Muscle of leg (tissue), 3 donors: ENCODE measurements at regions not wholly inside any gene's neighbourhood (a gene's known extent, or its start where the extent isn't known, plus 50 kb on each side); places are given as distances from the start of the nearest gene placed in this dataset.

Experiments used
- DNase-seq: peaks from one replicate; pipeline ENCODE4 v3.0.0; 2013
- H3K27ac ChIP-seq: one replicate; pipeline ENCODE4 v1.5.1; 2013; ENCODE audit warnings: mild to moderate bottlenecking, low read length, control low read depth
- H3K27me3 ChIP-seq: one replicate; pipeline ENCODE4 v1.6.1; 2013; ENCODE audit warnings: low read length; ENCODE audit not compliant: control insufficient read depth, insufficient read depth
- H3K36me3 ChIP-seq: one replicate; pipeline ENCODE4 v1.6.1; 2013; ENCODE audit warnings: low read length; ENCODE audit not compliant: control insufficient read depth, insufficient read depth
- H3K4me1 ChIP-seq: one replicate; pipeline ENCODE4 v1.6.1; 2013; ENCODE audit warnings: low read length; ENCODE audit not compliant: control insufficient read depth, insufficient read depth
- H3K4me3 ChIP-seq: one replicate; pipeline ENCODE4 v1.5.1; 2013; ENCODE audit warnings: low read length, control low read depth
- H3K9me3 ChIP-seq: replicated peaks from 2 replicates; pipeline ENCODE4 v1.6.1; 2013; ENCODE audit warnings: low read depth, low read length; ENCODE audit not compliant: control insufficient read depth
- WGBS: methylation state at CpG from one replicate; pipeline ENCODE4 v1.1.5; 2013; ENCODE audit warnings: missing lambda C conversion rate; ENCODE audit not compliant: insufficient coverage; 5-methylcytosine and 5-hydroxymethylcytosine counted together

DNA sequence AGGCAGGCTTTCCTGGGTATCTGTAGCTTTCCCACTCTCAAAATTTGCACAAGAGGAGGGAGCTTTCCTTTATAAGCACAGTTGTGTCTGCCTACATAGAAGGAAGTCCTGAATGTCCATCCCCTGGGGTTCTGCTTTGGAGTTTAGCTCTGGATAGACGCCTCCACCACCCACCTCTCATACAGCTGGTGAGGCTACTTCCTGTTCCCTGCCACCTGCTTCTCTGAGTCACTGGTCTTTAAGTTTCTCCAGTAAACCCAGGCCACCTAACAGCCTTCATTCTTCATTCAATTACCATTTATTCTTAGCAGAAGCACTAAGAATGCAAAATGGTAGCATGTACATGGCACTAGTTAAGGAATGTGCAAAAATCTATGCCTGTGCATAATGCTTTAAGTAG lies 407.8 kb downstream of the CDH2 start:
- Histone ChIP-seq H3K4me3 (no peak overlapping the region), H3K4me1 (no peaks in the 10 kb centered on the region), H3K27ac (no peak overlapping the region), H3K27me3 (no peaks in the 10 kb centered on the region), H3K36me3 (no peaks in the 10 kb centered on the region), H3K9me3 (no peaks in the 10 kb centered on the region)
- WGBS, result 43% methylated on average over 1 of the region's 1 CpG
- DNase-seq, result no peak

DNA sequence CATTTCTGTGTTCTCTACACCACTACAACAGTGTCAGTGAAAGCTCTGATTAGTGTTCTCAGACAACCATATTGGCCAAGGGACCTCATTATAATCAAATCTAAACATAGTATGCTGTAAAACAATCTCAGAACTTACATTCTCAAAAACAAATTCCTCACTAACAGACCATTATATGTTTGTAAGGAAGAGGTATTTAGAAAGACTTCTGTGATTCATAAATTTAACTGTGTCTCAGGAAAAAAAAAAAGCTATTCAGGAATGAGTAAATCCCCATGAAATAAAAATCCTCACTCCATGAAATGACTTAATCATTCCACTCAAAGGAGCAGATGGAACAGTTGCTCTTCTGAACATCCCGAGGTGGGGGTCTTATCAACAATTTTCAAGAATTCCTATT lies 413.0 kb downstream of the CDH2 start:
- H3K27ac ChIP-seq, result no peak overlapping the region
- no CpG with 5 or more reads among the region's 1 CpG for WGBS
- no peak for DNase-seq
- H3K36me3 ChIP-seq, result no peaks in the 10 kb centered on the region
- H3K4me1 ChIP-seq, result no peaks in the 10 kb centered on the region
- no peak overlapping the region for H3K4me3 ChIP-seq
- no peaks in the 10 kb centered on the region for H3K9me3 ChIP-seq
- no peaks in the 10 kb centered on the region for H3K27me3 ChIP-seq

DNA sequence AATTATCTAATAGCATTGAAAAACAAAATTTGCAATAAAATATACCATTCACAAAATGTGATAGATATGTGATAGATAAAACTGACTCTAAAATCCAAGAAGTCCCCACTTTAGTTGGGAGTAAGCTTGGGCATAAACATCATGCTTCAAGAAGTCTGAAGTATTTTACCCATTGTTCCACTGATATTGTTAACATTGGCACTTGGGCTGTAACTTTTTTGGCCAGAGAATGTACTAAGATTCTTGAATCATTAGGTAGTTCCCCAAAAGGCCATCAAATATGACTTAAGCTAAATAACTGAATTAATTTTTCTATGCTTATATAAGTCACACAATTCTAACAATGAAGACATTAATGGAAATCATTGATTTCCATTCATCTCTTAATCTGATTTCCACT lies 413.6 kb downstream of the CDH2 start:
- Histone ChIP-seq H3K4me3 (no peak overlapping the region), H3K36me3 (no peaks in the 10 kb centered on the region), H3K4me1 (no peaks in the 10 kb centered on the region), H3K9me3 (no peaks in the 10 kb centered on the region), H3K27me3 (no peaks in the 10 kb centered on the region), H3K27ac (no peak overlapping the region)
- DNase-seq, result no peak

GRCh38 chr18:27762054-27762453 lies 414.9 kb downstream of the CDH2 start:
- Histone ChIP-seq H3K4me3 (no peak overlapping the region), H3K9me3 (no peaks in the 10 kb centered on the region), H3K4me1 (no peaks in the 10 kb centered on the region), H3K27me3 (no peaks in the 10 kb centered on the region), H3K36me3 (no peaks in the 10 kb centered on the region), H3K27ac (no peak overlapping the region)
- no peak for DNase-seq
- no CpG with 5 or more reads among the region's 4 CpGs for WGBS

- Histone ChIP-seq H3K36me3 (no peaks in the 10 kb centered on the region), H3K4me3 (no peak overlapping the region), H3K27ac (no peak overlapping the region), H3K9me3 (no peaks in the 10 kb centered on the region), H3K4me1 (no peaks in the 10 kb centered on the region), H3K27me3 (no peaks in the 10 kb centered on the region)
- no peak for DNase-seq
- WGBS, result 80% methylated on average over 1 of the region's 4 CpGs
These were observed 424.0 kb downstream of the CDH2 start for GRCh38 chr18:27752944-27753343.

GRCh38 chr18:27750923-27751322 lies 426.0 kb downstream of the CDH2 start:
- Histone ChIP-seq H3K4me3 (no peak overlapping the region), H3K9me3 (no peaks in the 10 kb centered on the region)
- WGBS, result no CpG with 5 or more reads among the region's 5 CpGs

DNA sequence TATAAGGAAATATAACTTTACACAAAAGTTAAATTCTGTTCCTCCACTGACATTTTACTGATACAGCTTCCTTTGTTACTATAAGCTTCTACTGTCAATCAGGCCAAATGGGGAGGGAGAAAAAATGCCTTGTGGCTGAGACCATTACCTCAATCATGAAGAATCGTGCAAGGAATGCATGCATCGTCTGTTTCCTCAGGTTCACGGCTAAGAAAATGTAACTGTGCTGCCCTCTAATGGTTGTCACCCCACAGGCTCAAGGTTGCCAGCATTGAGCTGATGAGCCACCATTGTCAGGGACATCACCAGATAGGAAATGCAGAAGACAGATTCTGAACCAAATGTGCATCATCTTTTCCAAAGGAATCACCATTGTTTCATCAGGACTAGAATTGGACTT lies 426.9 kb downstream of the CDH2 start:
- Histone ChIP-seq H3K36me3 (no peaks in the 10 kb centered on the region), H3K27ac (no peak overlapping the region), H3K4me1 (no peaks in the 10 kb centered on the region), H3K9me3 (no peaks in the 10 kb centered on the region), H3K27me3 (no peaks in the 10 kb centered on the region), H3K4me3 (no peak overlapping the region)
- peak; percentile 67 for DNase-seq
- WGBS, result 22% methylated on average over 3 of the region's 3 CpGs

More at GRCh38 chr18:27750923-27751322, 426.0 kb downstream of the CDH2 start:
- H3K27me3 ChIP-seq, result no peaks in the 10 kb centered on the region
- no peak for DNase-seq
- H3K27ac ChIP-seq, result no peak overlapping the region
- H3K4me1 ChIP-seq, result no peaks in the 10 kb centered on the region
- no peaks in the 10 kb centered on the region for H3K36me3 ChIP-seq

GRCh38 chr18:27749194-27749593 lies 427.7 kb downstream of the CDH2 start:
- no peaks in the 10 kb centered on the region for H3K4me1 ChIP-seq
- no peak overlapping the region for H3K4me3 ChIP-seq
- DNase-seq, result no peak
- H3K27ac ChIP-seq, result no peak overlapping the region
- H3K9me3 ChIP-seq, result no peaks in the 10 kb centered on the region
- H3K27me3 ChIP-seq, result no peaks in the 10 kb centered on the region
- WGBS, result 67% methylated on average over 1 of the region's 3 CpGs
- no peaks in the 10 kb centered on the region for H3K36me3 ChIP-seq

DNA sequence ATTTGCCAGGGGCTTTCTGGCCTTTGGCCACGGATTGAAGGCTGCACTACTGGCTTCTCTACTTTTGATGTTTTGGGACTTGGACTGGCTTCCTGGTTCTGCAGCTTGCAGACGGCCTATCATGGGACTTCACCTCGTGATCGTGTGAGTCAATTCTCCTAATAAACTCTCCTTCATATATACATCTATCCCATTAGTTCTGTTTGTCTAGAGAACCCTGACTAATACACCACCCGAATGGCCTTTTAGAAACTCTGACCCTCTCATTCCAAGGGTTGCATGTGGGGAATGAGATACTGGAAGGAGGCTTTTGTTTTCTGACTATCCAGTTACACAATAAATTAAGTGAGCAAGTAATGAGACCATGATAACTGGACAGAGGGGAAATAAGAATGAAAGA lies 430.7 kb downstream of the CDH2 start:
- no peaks in the 10 kb centered on the region for H3K9me3 ChIP-seq
- H3K4me1 ChIP-seq, result no peaks in the 10 kb centered on the region
- H3K27me3 ChIP-seq, result no peaks in the 10 kb centered on the region
- 61% methylated on average over 4 of the region's 5 CpGs for WGBS
- no peaks in the 10 kb centered on the region for H3K36me3 ChIP-seq
- H3K27ac ChIP-seq, result no peak overlapping the region
- DNase-seq, result no peak
- no peak overlapping the region for H3K4me3 ChIP-seq

DNA sequence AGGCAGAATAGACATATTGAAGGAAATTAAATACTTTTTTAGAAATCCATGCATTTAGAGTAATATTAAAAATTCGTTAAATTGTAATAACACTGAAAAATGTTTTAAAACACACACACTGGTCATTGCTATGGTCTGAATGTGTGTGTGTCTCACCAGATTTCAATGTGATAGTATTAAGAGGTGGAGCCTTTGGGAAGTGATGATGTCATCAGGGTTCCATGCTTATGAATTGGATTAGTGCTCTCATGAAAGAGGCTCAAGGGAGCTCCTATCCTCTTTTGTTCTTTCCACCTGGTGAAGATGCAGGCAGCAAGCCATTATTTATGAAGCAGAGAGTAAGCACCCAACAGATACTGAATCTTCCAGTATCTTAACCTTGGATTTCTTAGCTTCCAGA lies 441.8 kb downstream of the CDH2 start:
- no peak overlapping the region for H3K27ac ChIP-seq
- H3K4me3 ChIP-seq, result no peak overlapping the region
- no peaks in the 10 kb centered on the region for H3K27me3 ChIP-seq
- WGBS, result no CpG with 5 or more reads among the region's 1 CpG
- no peak for DNase-seq
- H3K36me3 ChIP-seq, result no peaks in the 10 kb centered on the region
- no peaks in the 10 kb centered on the region for H3K4me1 ChIP-seq
- no peaks in the 10 kb centered on the region for H3K9me3 ChIP-seq

DNA sequence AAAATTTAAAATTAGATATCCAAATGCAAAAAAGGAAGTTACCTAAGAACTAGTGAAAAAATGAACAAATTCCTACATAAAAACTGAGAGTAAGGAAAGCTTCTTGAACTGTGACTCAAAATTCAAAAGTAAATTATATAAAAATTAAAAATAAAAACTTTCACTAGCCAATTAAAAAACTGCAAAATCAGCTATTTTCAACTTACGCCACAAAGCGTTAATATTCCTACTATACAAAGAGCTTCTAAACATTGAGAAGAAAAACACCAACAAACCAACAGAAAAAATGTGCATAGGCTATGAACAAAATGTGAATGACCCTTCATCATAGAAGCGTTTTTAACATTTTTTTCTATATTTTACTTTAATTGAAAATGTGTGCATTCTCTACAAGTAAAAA lies 445.7 kb downstream of the CDH2 start:
- no peaks in the 10 kb centered on the region for H3K27me3 ChIP-seq
- no peak overlapping the region for H3K27ac ChIP-seq
- H3K36me3 ChIP-seq, result no peaks in the 10 kb centered on the region
- no peaks in the 10 kb centered on the region for H3K4me1 ChIP-seq
- H3K4me3 ChIP-seq, result no peak overlapping the region
- WGBS, result no CpG with 5 or more reads among the region's 3 CpGs
- no peak for DNase-seq
- peaks cover 14% of the 10 kb centered on the region for H3K9me3 ChIP-seq
